ENCODE measurements at regions not wholly inside any gene's neighbourhood (a gene's known extent, or its start where the extent isn't known, plus 50 kb on each side); places are given as distances from the start of the nearest gene placed in this dataset.
"Not testable (repeated sequence)": the region's sequence is repeated elsewhere in the genome, so short reads cannot be mapped to it uniquely, and the experiment has no call there.

- CTCF ChIA-PET (ENCODE audit: partially characterized antibody): no interaction called here
- no peak overlapping the region for H3K4me3 ChIP-seq (ENCODE audit: low read length in 2 of 2)
- H3K27me3 ChIP-seq (ENCODE audit: insufficient read depth, low read length): no peaks in the 10 kb centered on the region
- H3K9me3 Mint-ChIP-seq: peaks cover 0 to 23% (median 9%) of the 10 kb centered on the region in 8 donors
- DNase-seq: no peak
- H3K4me1 Mint-ChIP-seq: no peaks in the 10 kb centered on the region
- peaks cover 0 to 4% of the 10 kb centered on the region in 2 donors for H3K9me3 ChIP-seq (ENCODE audit: control insufficient read depth in 1 of 2, low read length in 2 of 2)
- H3K4me1 ChIP-seq (ENCODE audit: insufficient read depth, low read length): no peaks in the 10 kb centered on the region
- intact Hi-C loops (cut with micrococcal nuclease): no loop called here
- H3K27me3 Mint-ChIP-seq: no peaks in the 10 kb centered on the region
- no peak overlapping the region for H3K27ac Mint-ChIP-seq
- POLR2A ChIA-PET (ENCODE audit: partially characterized antibody): no interaction called here
- no peaks in the 10 kb centered on the region for H3K36me3 Mint-ChIP-seq
- H3K36me3 ChIP-seq (ENCODE audit: insufficient read depth, low read length): no peaks in the 10 kb centered on the region
- H3K4me3 Mint-ChIP-seq: no peak overlapping the region
- H3K27ac ChIP-seq (ENCODE audit: low read depth, low read length): no peak overlapping the region
Observed at GRCh38 chr18:30450927-30451326, 591.6 kb downstream of the DSC3 start.

- intact Hi-C loops (cut with micrococcal nuclease): no loop called here
- peaks cover 0 to 19% (median 9%) of the 10 kb centered on the region in 8 donors for H3K9me3 Mint-ChIP-seq
- no peaks in the 10 kb centered on the region for H3K36me3 Mint-ChIP-seq
- no peak for DNase-seq
- H3K27ac ChIP-seq (ENCODE audit: low read depth, low read length): no peak overlapping the region
- no peak overlapping the region for H3K27ac Mint-ChIP-seq
- H3K27me3 ChIP-seq (ENCODE audit: insufficient read depth, low read length): no peaks in the 10 kb centered on the region
- H3K4me3 ChIP-seq (ENCODE audit: low read length in 2 of 2): no peak overlapping the region
- CTCF ChIA-PET (ENCODE audit: partially characterized antibody): no interaction called here
- H3K4me1 Mint-ChIP-seq: no peaks in the 10 kb centered on the region
- H3K9me3 ChIP-seq (ENCODE audit: control insufficient read depth in 1 of 2, low read length in 2 of 2): peaks cover 0 to 6% of the 10 kb centered on the region in 2 donors
- no peaks in the 10 kb centered on the region for H3K4me1 ChIP-seq (ENCODE audit: insufficient read depth, low read length)
- H3K27me3 Mint-ChIP-seq: no peaks in the 10 kb centered on the region
- no peaks in the 10 kb centered on the region for H3K36me3 ChIP-seq (ENCODE audit: insufficient read depth, low read length)
- H3K4me3 Mint-ChIP-seq: no peak overlapping the region
- POLR2A ChIA-PET (ENCODE audit: partially characterized antibody): no interaction called here
Observed at GRCh38 chr18:30446605-30447004, 595.9 kb downstream of the DSC3 start.

- no peaks in the 10 kb centered on the region for H3K36me3 ChIP-seq (ENCODE audit: insufficient read depth, low read length)
- intact Hi-C loops (cut with micrococcal nuclease): no loop called here
- H3K4me1 Mint-ChIP-seq: no peaks in the 10 kb centered on the region
- H3K27me3 Mint-ChIP-seq: no peaks in the 10 kb centered on the region
- ChIA-PET POLR2A (ENCODE audit: partially characterized antibody) (no interaction called here), CTCF (ENCODE audit: partially characterized antibody) (no interaction called here)
- H3K4me1 ChIP-seq (ENCODE audit: insufficient read depth, low read length): no peaks in the 10 kb centered on the region
- no peak overlapping the region for H3K4me3 Mint-ChIP-seq
- no peaks in the 10 kb centered on the region for H3K36me3 Mint-ChIP-seq
- no peak overlapping the region for H3K27ac Mint-ChIP-seq
- H3K9me3 ChIP-seq (ENCODE audit: control insufficient read depth in 1 of 2, low read length in 2 of 2): peaks cover 0 to 6% of the 10 kb centered on the region in 2 donors
- peaks cover 0 to 30% (median 12%) of the 10 kb centered on the region in 8 donors for H3K9me3 Mint-ChIP-seq
- H3K27ac ChIP-seq (ENCODE audit: low read depth, low read length): no peak overlapping the region
- H3K4me3 ChIP-seq (ENCODE audit: low read length in 2 of 2): no peak overlapping the region
- H3K27me3 ChIP-seq (ENCODE audit: insufficient read depth, low read length): no peaks in the 10 kb centered on the region
- no peak for DNase-seq
Observed at GRCh38 chr18:30444544-30444943, 598.0 kb downstream of the DSC3 start.

GRCh38 chr18:30440351-30440750 is 602.2 kb downstream of the DSC3 start:
- no peak overlapping the region for H3K27ac Mint-ChIP-seq
- H3K4me1 Mint-ChIP-seq: no peaks in the 10 kb centered on the region
- no peaks in the 10 kb centered on the region for H3K36me3 ChIP-seq (ENCODE audit: insufficient read depth, low read length)
- H3K9me3 Mint-ChIP-seq: peaks cover 0 to 34% (median 15%) of the 10 kb centered on the region in 8 donors
- H3K4me3 ChIP-seq (ENCODE audit: low read length in 2 of 2): no peak overlapping the region
- H3K4me1 ChIP-seq (ENCODE audit: insufficient read depth, low read length): no peaks in the 10 kb centered on the region
- no peaks in the 10 kb centered on the region for H3K27me3 Mint-ChIP-seq
- no peaks in the 10 kb centered on the region for H3K36me3 Mint-ChIP-seq
- intact Hi-C loops (cut with micrococcal nuclease): no loop called here
- H3K9me3 ChIP-seq (ENCODE audit: control insufficient read depth in 1 of 2, low read length in 2 of 2): peaks cover 0 to 12% of the 10 kb centered on the region in 2 donors
- ChIA-PET CTCF (ENCODE audit: partially characterized antibody) (no interaction called here), POLR2A (ENCODE audit: partially characterized antibody) (no interaction called here)
- no peak for DNase-seq
- no peak overlapping the region for H3K4me3 Mint-ChIP-seq
- H3K27ac ChIP-seq (ENCODE audit: low read depth, low read length): no peak overlapping the region
- no peaks in the 10 kb centered on the region for H3K27me3 ChIP-seq (ENCODE audit: insufficient read depth, low read length)

- CTCF ChIA-PET (ENCODE audit: partially characterized antibody): no interaction called here
- H3K27ac Mint-ChIP-seq: peak overlapping the region in 1 of 7 donors; percentile 53
Observed at GRCh38 chr18:30439174-30439573, 603.4 kb downstream of the DSC3 start.

GRCh38 chr18:30432349-30432748 is 610.2 kb downstream of the DSC3 start:
- Histone ChIP-seq H3K27ac (ENCODE audit: low read depth, low read length) (no peak overlapping the region), H3K4me1 (ENCODE audit: insufficient read depth, low read length) (no peaks in the 10 kb centered on the region), H3K36me3 (ENCODE audit: insufficient read depth, low read length) (no peaks in the 10 kb centered on the region), H3K9me3 (ENCODE audit: control insufficient read depth in 1 of 2, low read length in 2 of 2) (peaks cover 0 to 5% of the 10 kb centered on the region in 2 donors), H3K27me3 (ENCODE audit: insufficient read depth, low read length) (no peaks in the 10 kb centered on the region), H3K4me3 (ENCODE audit: low read length in 2 of 2) (no peak overlapping the region)
- CTCF ChIA-PET (ENCODE audit: partially characterized antibody): no interaction called here
- POLR2A ChIA-PET (ENCODE audit: partially characterized antibody): no interaction called here
- intact Hi-C loops (cut with micrococcal nuclease): no loop called here
- Mint-ChIP-seq H3K36me3 (no peaks in the 10 kb centered on the region), H3K27me3 (no peaks in the 10 kb centered on the region), H3K9me3 (peaks cover 0 to 18% (median 8%) of the 10 kb centered on the region in 8 donors), H3K4me1 (no peaks in the 10 kb centered on the region), H3K27ac (no peak overlapping the region), H3K4me3 (no peak overlapping the region)
- no peak for DNase-seq

More at GRCh38 chr18:30439174-30439573, 603.4 kb downstream of the DSC3 start:
- Histone ChIP-seq H3K4me1 (ENCODE audit: insufficient read depth, low read length) (no peaks in the 10 kb centered on the region), H3K27me3 (ENCODE audit: insufficient read depth, low read length) (no peaks in the 10 kb centered on the region), H3K4me3 (ENCODE audit: low read length in 2 of 2) (no peak overlapping the region), H3K27ac (ENCODE audit: low read depth, low read length) (no peak overlapping the region), H3K36me3 (ENCODE audit: insufficient read depth, low read length) (no peaks in the 10 kb centered on the region), H3K9me3 (ENCODE audit: control insufficient read depth in 1 of 2, low read length in 2 of 2) (peaks cover 0 to 12% of the 10 kb centered on the region in 2 donors)
- no peak for DNase-seq
- Mint-ChIP-seq H3K4me1 (no peaks in the 10 kb centered on the region), H3K27me3 (no peaks in the 10 kb centered on the region), H3K4me3 (no peak overlapping the region), H3K9me3 (peaks cover 0 to 29% (median 13%) of the 10 kb centered on the region in 8 donors), H3K36me3 (no peaks in the 10 kb centered on the region)
- intact Hi-C loops (cut with micrococcal nuclease): no loop called here
- POLR2A ChIA-PET (ENCODE audit: partially characterized antibody): no interaction called here

GRCh38 chr18:30419399-30419798 is 623.1 kb downstream of the DSC3 start:
- not testable (repeated sequence) for H3K27ac Mint-ChIP-seq; H3K9me3 ChIP-seq (ENCODE audit: control insufficient read depth in 1 of 2, low read length in 2 of 2); H3K27me3 Mint-ChIP-seq

GRCh38 chr18:30415903-30416302 is 626.6 kb downstream of the DSC3 start:
- DNase-seq: no peak
- Histone ChIP-seq H3K27me3 (ENCODE audit: insufficient read depth, low read length) (no peaks in the 10 kb centered on the region), H3K4me1 (ENCODE audit: insufficient read depth, low read length) (no peaks in the 10 kb centered on the region), H3K4me3 (ENCODE audit: low read length in 2 of 2) (no peak overlapping the region), H3K36me3 (ENCODE audit: insufficient read depth, low read length) (no peaks in the 10 kb centered on the region), H3K9me3 (ENCODE audit: control insufficient read depth in 1 of 2, low read length in 2 of 2) (no peaks in the 10 kb centered on the region), H3K27ac (ENCODE audit: low read depth, low read length) (no peak overlapping the region)
- intact Hi-C loops (cut with micrococcal nuclease): no loop called here
- Mint-ChIP-seq H3K27ac (no peak overlapping the region), H3K4me3 (no peak overlapping the region), H3K36me3 (no peaks in the 10 kb centered on the region), H3K27me3 (no peaks in the 10 kb centered on the region), H3K9me3 (peaks cover 4 to 35% (median 11%) of the 10 kb centered on the region in 8 donors), H3K4me1 (no peaks in the 10 kb centered on the region)
- ChIA-PET CTCF (ENCODE audit: partially characterized antibody) (no interaction called here), POLR2A (ENCODE audit: partially characterized antibody) (no interaction called here)

More at GRCh38 chr18:30419399-30419798, 623.1 kb downstream of the DSC3 start:
- H3K4me1 Mint-ChIP-seq; DNase-seq; H3K36me3 Mint-ChIP-seq; H3K4me3 Mint-ChIP-seq; CTCF ChIA-PET (ENCODE audit: partially characterized antibody); POLR2A ChIA-PET (ENCODE audit: partially characterized antibody); intact Hi-C loops (cut with micrococcal nuclease); H3K4me3 ChIP-seq (ENCODE audit: low read length in 2 of 2); H3K27me3 ChIP-seq (ENCODE audit: insufficient read depth, low read length); H3K27ac ChIP-seq (ENCODE audit: low read depth, low read length); H3K4me1 ChIP-seq (ENCODE audit: insufficient read depth, low read length); H3K36me3 ChIP-seq (ENCODE audit: insufficient read depth, low read length): not testable (repeated sequence)
- peaks cover 2 to 32% (median 14%) of the 10 kb centered on the region in 8 donors for H3K9me3 Mint-ChIP-seq

All from CD4-positive, alpha-beta memory T cell (primary cell).